Parathyroid adenoma (tissue), 2 donors: ENCODE measurements at regions not wholly inside any gene's neighbourhood (a gene's known extent, or its start where the extent isn't known, plus 50 kb on each side); places are given as distances from the start of the nearest gene placed in this dataset.
"Not testable (repeated sequence)": the region's sequence is repeated elsewhere in the genome, so short reads cannot be mapped to it uniquely, and the experiment has no call there.

Experiments
- H2AFZ ChIP-seq: fragments of 300-600 bp; sonication (generic); one replicate; pipeline ENCODE4 v1.7.0; 2017; ENCODE audit warnings: antibody characterized with exemption, mild to moderate bottlenecking
- H3K27ac ChIP-seq: fragments of 300-600 bp; sonication (generic); one replicate; pipeline ENCODE4 v1.7.0; 2017
- H3K27me3 ChIP-seq: fragments of 300-600 bp; sonication (generic); one replicate; pipeline ENCODE4 v1.7.0; 2017; ENCODE audit warnings: low read length; ENCODE audit not compliant: control insufficient read depth, insufficient read depth
- H3K36me3 ChIP-seq: fragments of 300-600 bp; sonication (generic); one replicate; pipeline ENCODE4 v1.7.0; 2017; ENCODE audit warnings: low read length; ENCODE audit not compliant: control insufficient read depth, insufficient read depth
- H3K4me1 ChIP-seq: fragments of 300-600 bp; sonication (generic); one replicate; pipeline ENCODE4 v1.7.0; 2017; ENCODE audit warnings: control low read depth
- H3K4me2 ChIP-seq: fragments of 300-600 bp; sonication (generic); one replicate; pipeline ENCODE4 v1.7.0; 2017; ENCODE audit warnings: low read length
- H3K4me3 ChIP-seq: fragments of 300-600 bp; sonication (generic); one replicate; pipeline ENCODE4 v1.7.0; 2017; ENCODE audit warnings: low read depth, low read length
- H3K79me2 ChIP-seq: fragments of 300-600 bp; sonication (generic); one replicate; pipeline ENCODE4 v1.7.0; 2017; ENCODE audit warnings: control low read depth
- H3K9ac ChIP-seq: fragments of 300-600 bp; sonication (generic); one replicate; pipeline ENCODE4 v1.7.0; 2017; ENCODE audit warnings: mild to moderate bottlenecking
- H3K9me3 ChIP-seq: fragments of 300-600 bp; sonication (generic); one replicate; pipeline ENCODE4 v1.7.0; 2017; ENCODE audit warnings: low read length; ENCODE audit not compliant: control insufficient read depth
- TF ChIP-seq, protein P1 (sequence below): fragments of 300-600 bp; sonication (generic); IDR thresholded peaks from one replicate; pipeline ENCODE4 v1.7.0; 2017; ENCODE audit warnings: antibody characterized with exemption, mild to moderate bottlenecking
- donor health status: primary hyperparathyroidism.

DNA sequence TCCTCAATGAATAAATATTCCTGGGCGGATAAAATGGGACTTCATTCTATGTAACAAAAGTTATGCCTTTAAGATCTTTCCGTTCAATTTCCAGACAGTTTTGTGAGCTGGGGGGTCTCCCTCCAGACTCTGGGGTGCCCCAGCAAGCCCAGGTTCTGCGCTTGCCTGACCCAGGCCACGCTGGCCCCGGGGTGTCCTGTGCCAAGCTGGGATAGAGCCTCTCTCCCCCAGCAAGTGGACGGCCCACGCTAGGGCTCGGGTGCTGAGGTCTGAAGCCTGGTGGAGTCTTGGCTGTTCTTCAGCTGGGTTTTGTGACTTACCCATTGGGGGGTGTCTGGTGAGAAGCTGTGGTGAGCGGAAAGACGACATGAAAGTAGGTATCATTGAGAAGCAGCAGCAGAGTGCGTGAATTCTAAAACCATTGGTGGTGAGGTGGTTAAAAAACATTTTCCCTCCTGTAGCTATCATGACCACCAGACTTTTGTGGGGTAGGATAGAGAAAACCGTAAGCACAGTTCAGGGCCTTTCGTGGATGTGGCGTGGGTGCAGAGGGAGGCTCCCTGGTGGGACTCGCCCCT is 346.8 kb downstream of the ANAPC1 start:
- TF ChIP-seq, protein P1, sequence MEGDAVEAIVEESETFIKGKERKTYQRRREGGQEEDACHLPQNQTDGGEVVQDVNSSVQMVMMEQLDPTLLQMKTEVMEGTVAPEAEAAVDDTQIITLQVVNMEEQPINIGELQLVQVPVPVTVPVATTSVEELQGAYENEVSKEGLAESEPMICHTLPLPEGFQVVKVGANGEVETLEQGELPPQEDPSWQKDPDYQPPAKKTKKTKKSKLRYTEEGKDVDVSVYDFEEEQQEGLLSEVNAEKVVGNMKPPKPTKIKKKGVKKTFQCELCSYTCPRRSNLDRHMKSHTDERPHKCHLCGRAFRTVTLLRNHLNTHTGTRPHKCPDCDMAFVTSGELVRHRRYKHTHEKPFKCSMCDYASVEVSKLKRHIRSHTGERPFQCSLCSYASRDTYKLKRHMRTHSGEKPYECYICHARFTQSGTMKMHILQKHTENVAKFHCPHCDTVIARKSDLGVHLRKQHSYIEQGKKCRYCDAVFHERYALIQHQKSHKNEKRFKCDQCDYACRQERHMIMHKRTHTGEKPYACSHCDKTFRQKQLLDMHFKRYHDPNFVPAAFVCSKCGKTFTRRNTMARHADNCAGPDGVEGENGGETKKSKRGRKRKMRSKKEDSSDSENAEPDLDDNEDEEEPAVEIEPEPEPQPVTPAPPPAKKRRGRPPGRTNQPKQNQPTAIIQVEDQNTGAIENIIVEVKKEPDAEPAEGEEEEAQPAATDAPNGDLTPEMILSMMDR, result no peak
- no peak overlapping the region for H3K9ac ChIP-seq
- no peaks in the 10 kb centered on the region for H3K27me3 ChIP-seq
- no peak overlapping the region for H2AFZ ChIP-seq
- peaks cover 7% of the 10 kb centered on the region for H3K4me1 ChIP-seq
- H3K4me3 ChIP-seq, result no peak overlapping the region
- no peak overlapping the region for H3K4me2 ChIP-seq
- H3K9me3 ChIP-seq, result no peaks in the 10 kb centered on the region
- no peaks in the 10 kb centered on the region for H3K79me2 ChIP-seq
- H3K27ac ChIP-seq, result no peak overlapping the region
- no peaks in the 10 kb centered on the region for H3K36me3 ChIP-seq

DNA sequence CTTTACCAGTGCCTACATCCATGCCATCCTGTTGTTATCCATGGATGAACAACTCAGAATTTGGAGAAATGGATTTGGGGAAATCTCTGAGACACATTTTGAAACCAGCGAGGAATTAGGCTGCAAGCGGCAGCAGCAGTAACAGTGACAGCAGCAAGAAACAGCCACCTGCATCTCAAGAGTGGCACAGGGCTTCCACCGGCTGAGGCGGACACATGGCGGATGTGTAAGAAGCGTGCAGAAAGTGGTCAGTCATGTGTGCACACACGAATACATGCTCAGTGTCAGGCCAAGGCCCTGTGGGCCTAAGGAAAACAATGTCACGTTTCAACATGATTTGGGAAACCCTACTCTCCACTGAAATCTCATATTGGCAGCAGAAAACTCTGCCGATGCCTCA is 344.0 kb downstream of the ANAPC1 start:
- H3K9me3 ChIP-seq, H3K79me2 ChIP-seq, H3K4me1 ChIP-seq, H3K36me3 ChIP-seq, H3K27ac ChIP-seq, H3K4me3 ChIP-seq, H3K4me2 ChIP-seq, H3K27me3 ChIP-seq, H3K9ac ChIP-seq, H2AFZ ChIP-seq: not testable (repeated sequence)

DNA sequence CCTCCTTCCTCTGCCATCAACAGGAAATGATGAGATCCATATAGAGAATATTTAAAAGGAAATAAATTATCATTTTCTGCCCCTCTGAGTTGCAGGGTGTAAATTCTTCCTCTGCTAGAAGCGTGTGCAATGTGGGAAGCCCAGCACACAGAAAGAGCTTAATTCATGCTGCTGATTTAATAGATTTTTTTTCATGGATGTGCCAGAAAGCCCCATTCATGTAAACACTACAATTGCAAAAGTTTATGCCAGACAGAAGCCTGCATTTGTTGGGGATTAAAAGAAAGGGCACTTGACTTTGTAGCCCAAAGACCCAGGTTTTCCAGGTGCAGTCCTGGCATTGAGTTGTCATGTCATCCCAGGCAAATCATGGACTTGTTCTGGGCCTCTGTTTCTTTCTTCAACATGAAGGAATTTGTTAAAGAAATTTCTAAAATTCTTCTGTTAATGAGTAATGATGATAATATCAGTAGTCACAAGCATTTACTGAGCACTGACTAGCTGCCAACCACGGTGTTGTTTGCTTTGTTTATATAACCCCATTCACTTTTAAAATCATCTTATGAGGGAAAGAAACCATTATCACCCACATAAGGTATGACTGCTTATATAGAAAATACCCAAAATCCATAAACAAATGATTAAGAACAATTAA is 341.7 kb downstream of the ANAPC1 start:
- H3K27ac ChIP-seq, H3K4me3 ChIP-seq, H3K27me3 ChIP-seq, H3K36me3 ChIP-seq, H3K4me1 ChIP-seq, H2AFZ ChIP-seq, H3K79me2 ChIP-seq, H3K9ac ChIP-seq, H3K9me3 ChIP-seq, H3K4me2 ChIP-seq: not testable (repeated sequence)

DNA sequence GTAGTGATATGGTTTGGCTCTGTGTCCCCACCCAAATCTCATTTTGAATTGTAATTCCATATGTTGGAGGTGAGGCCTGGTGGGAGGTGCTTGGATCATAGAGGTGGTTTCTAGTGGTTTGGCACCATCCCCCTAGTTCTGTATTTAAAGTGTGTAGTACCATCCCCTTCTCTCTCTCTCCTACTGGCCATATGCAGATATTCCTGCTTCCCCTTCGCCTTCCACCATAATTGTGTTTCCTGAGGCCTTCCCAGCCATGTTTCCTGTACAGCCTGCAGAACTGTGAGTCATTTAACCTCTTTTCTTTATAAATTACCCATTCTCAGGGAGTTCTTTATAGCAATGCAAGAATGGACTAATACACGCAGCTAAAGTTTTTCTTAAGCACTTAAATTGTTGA is 340.0 kb downstream of the ANAPC1 start:
- H3K9ac ChIP-seq, result not testable (repeated sequence)

DNA sequence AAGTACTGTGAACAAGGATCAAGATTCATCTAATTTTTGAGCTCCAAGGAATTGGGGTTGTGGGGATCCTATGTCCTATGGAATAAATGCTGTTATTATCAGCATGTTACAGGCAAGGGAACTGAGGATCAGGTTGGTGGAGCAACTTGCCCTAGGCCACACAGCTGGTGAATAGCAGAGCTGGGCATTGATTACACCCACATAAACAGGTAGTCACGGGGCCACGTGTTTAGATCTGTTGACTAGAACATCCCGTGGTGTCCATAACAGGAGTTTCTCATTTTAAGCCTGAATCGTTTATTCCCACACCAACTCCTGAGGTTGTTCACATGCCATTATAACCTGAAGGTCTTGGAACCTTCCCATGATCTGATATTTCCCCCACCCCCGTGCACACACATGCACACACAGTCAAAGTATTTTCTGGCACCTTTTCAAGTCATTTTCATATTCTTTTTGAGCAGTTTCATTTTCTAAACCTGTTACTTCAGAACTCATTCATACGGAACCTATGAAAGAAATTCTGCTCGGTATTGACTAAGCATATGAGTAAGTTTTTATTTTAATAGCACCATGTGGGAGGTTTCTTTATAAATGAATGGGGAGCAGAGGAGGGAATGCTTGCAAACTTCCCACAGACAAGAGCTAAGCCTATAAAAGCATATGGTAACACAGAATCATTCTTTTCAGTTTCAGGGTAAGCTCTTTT is 338.1 kb downstream of the ANAPC1 start:
- not testable (repeated sequence) for H3K4me1 ChIP-seq, H2AFZ ChIP-seq, H3K9me3 ChIP-seq, H3K79me2 ChIP-seq, H3K27ac ChIP-seq, H3K4me3 ChIP-seq, H3K27me3 ChIP-seq, H3K4me2 ChIP-seq, H3K36me3 ChIP-seq, H3K9ac ChIP-seq

More for the DNA sequence above, 340.0 kb downstream of the ANAPC1 start:
- not testable (repeated sequence) for H3K4me3 ChIP-seq, H3K4me2 ChIP-seq, H3K27me3 ChIP-seq, H3K79me2 ChIP-seq, H2AFZ ChIP-seq, H3K36me3 ChIP-seq, H3K4me1 ChIP-seq, H3K9me3 ChIP-seq, H3K27ac ChIP-seq

DNA sequence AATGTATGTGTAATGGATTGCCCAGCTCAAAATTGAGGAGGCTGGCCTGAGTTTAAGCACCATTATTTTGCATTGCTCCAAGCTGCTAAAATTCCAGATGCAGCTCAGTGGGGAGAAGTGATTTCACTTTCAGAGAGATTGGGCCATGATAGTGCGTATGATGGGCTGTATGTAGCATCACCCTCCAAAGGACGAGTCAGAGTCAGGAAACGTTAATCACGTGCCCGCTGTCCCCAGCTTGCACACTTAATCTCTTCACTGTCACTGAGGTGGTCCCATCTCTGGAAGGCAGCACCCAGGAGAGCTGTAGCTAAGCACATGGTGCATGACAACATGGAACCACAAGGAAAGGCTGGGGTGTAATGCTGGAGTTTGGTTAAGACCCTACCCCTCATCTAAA is 337.4 kb downstream of the ANAPC1 start:
- H2AFZ ChIP-seq, H3K9ac ChIP-seq, H3K27me3 ChIP-seq, H3K79me2 ChIP-seq, H3K4me3 ChIP-seq, H3K9me3 ChIP-seq, H3K27ac ChIP-seq, H3K36me3 ChIP-seq, H3K4me2 ChIP-seq, H3K4me1 ChIP-seq: not testable (repeated sequence)

DNA sequence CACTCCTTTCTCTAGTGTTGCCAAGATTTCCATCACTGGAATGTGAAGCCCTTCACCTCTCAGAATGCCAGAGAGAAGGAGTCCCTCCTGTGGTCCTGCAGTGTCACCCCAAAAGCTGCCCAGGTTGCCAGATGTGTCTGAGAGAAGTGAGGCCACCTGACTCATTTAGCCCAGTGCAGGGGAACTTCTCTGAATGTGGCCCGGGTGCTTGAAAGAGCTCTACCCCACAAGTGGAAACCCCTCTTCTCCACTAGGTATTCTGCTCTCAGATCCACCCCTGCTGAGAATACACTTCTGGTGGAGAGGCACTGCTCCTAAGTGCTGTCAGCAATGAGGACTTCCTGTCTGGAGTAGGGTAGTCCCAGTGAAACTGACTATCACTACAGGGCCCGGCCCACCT is 334.8 kb downstream of the ANAPC1 start:
- not testable (repeated sequence) for H3K4me3 ChIP-seq, H3K27ac ChIP-seq, H3K4me1 ChIP-seq, H2AFZ ChIP-seq, H3K4me2 ChIP-seq, H3K9ac ChIP-seq, H3K27me3 ChIP-seq, H3K36me3 ChIP-seq, H3K9me3 ChIP-seq, H3K79me2 ChIP-seq

DNA sequence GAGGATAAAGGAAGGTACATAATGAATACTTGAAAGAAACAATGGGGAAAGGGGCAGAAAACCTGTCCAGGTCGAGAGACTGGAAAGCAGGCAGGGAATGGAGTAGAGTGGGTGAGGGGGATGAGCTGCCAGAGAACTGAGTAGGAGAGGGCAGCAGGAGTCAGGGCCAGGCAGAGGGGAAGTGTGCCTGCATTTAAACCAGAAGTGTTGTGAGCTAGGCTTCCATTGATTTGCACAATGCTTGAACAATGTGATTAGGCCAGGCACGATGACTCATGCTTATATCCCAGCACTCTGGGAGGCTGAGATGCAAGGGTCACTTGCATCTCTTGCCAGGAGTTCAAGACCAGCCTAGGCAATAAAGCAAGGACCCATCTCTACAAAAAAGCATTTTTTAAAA is 332.6 kb downstream of the ANAPC1 start:
- not testable (repeated sequence) for H3K36me3 ChIP-seq, H2AFZ ChIP-seq, H3K27me3 ChIP-seq, H3K4me2 ChIP-seq, H3K4me1 ChIP-seq, H3K9ac ChIP-seq, H3K27ac ChIP-seq, H3K9me3 ChIP-seq, H3K79me2 ChIP-seq, H3K4me3 ChIP-seq

DNA sequence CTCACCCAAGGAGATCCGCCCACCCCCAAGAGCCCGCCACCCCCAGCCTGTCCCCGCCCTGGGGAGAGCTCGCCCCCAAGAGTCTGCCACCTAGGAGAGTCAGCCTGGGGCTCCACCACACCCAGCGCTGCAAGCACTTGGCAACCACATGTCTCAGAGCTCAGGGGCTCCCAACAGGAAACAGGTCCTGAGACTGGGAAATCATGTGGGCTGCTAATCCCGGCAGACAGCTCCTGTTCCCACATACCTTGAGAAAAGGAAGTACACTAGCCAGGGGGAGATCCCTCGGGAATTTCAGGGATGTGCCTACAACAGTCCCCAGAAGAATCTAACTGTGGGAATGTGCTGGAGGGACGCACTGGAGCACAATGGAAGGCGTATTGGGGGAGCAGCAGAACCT is 331.4 kb downstream of the ANAPC1 start:
- H3K4me2 ChIP-seq, H3K9ac ChIP-seq, H3K36me3 ChIP-seq, H3K27me3 ChIP-seq, H3K27ac ChIP-seq, H3K4me1 ChIP-seq, H2AFZ ChIP-seq, H3K9me3 ChIP-seq, H3K79me2 ChIP-seq, H3K4me3 ChIP-seq: not testable (repeated sequence)

DNA sequence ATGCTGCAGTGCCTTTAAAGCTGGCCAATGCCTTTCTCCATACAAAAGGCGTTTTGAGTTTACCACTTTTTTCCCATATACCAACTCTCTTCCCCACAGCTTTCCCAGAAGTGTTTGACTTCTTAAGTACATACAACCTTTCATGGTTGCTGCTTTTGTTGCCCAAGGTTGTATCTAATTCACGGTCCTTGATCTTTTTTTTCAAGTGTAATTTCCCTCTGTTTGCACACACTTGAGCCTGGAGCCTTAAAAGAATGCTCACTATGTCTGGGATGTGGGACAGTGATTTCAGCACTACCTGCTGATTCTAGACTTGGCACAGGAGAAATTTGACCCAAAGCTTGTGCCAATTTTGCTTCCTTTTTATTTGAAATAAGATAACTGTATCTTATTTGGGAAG is 324.7 kb downstream of the ANAPC1 start:
- not testable (repeated sequence) for H3K4me2 ChIP-seq, H3K27me3 ChIP-seq, H3K27ac ChIP-seq, H3K4me1 ChIP-seq, H3K36me3 ChIP-seq, H2AFZ ChIP-seq, H3K9ac ChIP-seq, H3K9me3 ChIP-seq, H3K79me2 ChIP-seq, H3K4me3 ChIP-seq
